GM18867 (cell line): ENCODE measurements at regions not wholly inside any gene's neighbourhood (a gene's known extent, or its start where the extent isn't known, plus 50 kb on each side); places are given as distances from the start of the nearest gene placed in this dataset.
"Not testable (repeated sequence)": the region's sequence is repeated elsewhere in the genome, so short reads cannot be mapped to it uniquely, and the experiment has no call there.

Experiments
- ATAC-seq: cut with Tn5 transposase; IDR thresholded peaks from one replicate; pipeline ENCODE4 v1.9.1; 2021; ENCODE audit warnings: mild to moderate bottlenecking, moderate library complexity; ENCODE audit not compliant: unreplicated experiment

- no peak for ATAC-seq
Observed at GRCh38 chr14:38973083-38973700, 129.8 kb downstream of the SEC23A start.

GRCh38 chr14:38972511-38972910 is 130.5 kb downstream of the SEC23A start:
- no peak for ATAC-seq

GRCh38 chr14:38971258-38971921 is 131.6 kb downstream of the SEC23A start:
- ATAC-seq, result no peak

- no peak for ATAC-seq
Observed at GRCh38 chr14:38964630-38965029, 138.4 kb downstream of the SEC23A start.

GRCh38 chr14:38960946-38961531 is 142.0 kb downstream of the SEC23A start:
- ATAC-seq, result no peak

GRCh38 chr14:38959021-38959420 is 144.0 kb downstream of the SEC23A start:
- no peak for ATAC-seq

GRCh38 chr14:38958589-38958988 is 144.4 kb downstream of the SEC23A start:
- ATAC-seq, result no peak

- no peak for ATAC-seq
Observed at GRCh38 chr14:38951451-38951850, 151.6 kb downstream of the SEC23A start.

- ATAC-seq, result no peak
Observed at GRCh38 chr14:38950676-38951075, 152.4 kb downstream of the SEC23A start.

- ATAC-seq, result no peak
Observed at GRCh38 chr14:38948576-38948975, 154.5 kb downstream of the SEC23A start.

GRCh38 chr14:38948171-38948570 is 154.9 kb downstream of the SEC23A start:
- no peak for ATAC-seq

GRCh38 chr14:38947343-38947742 is 155.7 kb downstream of the SEC23A start:
- ATAC-seq, result no peak

GRCh38 chr14:38944691-38945090 is 158.3 kb downstream of the SEC23A start:
- no peak for ATAC-seq

GRCh38 chr14:38941488-38941887 is 161.5 kb downstream of the SEC23A start:
- ATAC-seq, result no peak

GRCh38 chr14:38932653-38933000 is 170.4 kb downstream of the SEC23A start:
- not testable (repeated sequence) for ATAC-seq

GRCh38 chr14:38931969-38932652 is 170.9 kb downstream of the SEC23A start:
- no peak for ATAC-seq

GRCh38 chr14:38930898-38931297 is 172.1 kb downstream of the SEC23A start:
- ATAC-seq, result no peak

- no peak for ATAC-seq
Observed at GRCh38 chr14:38930022-38930421, 173.0 kb downstream of the SEC23A start.

GRCh38 chr14:38929416-38929815 is 173.6 kb downstream of the SEC23A start:
- no peak for ATAC-seq

GRCh38 chr14:38921893-38922292 is 181.1 kb downstream of the SEC23A start:
- ATAC-seq, result not testable (repeated sequence)

- no peak for ATAC-seq
Observed at GRCh38 chr14:38915125-38915524, 187.9 kb downstream of the SEC23A start.

GRCh38 chr14:38910092-38910491 is 192.9 kb downstream of the SEC23A start:
- peak; percentile 80 for ATAC-seq
